GM18520 (cell line): ENCODE measurements at regions not wholly inside any gene's neighbourhood (a gene's known extent, or its start where the extent isn't known, plus 50 kb on each side); places are given as distances from the start of the nearest gene placed in this dataset.

Experiments used
- ATAC-seq: cut with Tn5 transposase; IDR thresholded peaks from one replicate; pipeline ENCODE4 v1.9.1; 2021; ENCODE audit not compliant: unreplicated experiment

GRCh38 chr16:76222853-76223252 is 54.3 kb upstream of the CNTNAP4 start:
- ATAC-seq, result no peak

GRCh38 chr16:76226011-76226410 is 51.2 kb upstream of the CNTNAP4 start:
- ATAC-seq, result no peak

- no peak for ATAC-seq
Measured at GRCh38 chr16:76226481-76226880, 50.7 kb upstream of the CNTNAP4 start.
